Tibial artery (tissue), 4 donors: ENCODE measurements at regions not wholly inside any gene's neighbourhood (a gene's known extent, or its start where the extent isn't known, plus 50 kb on each side); places are given as distances from the start of the nearest gene placed in this dataset.

ENCODE experiments used
- DNase-seq, 2 donors: peaks; one replicate each; pipeline ENCODE4 v3.0.0-alpha.2; 2019
- H3K27ac ChIP-seq, 2 donors: fragments of 200-600 bp; sonication (generic) in 1 of 2; 1 replicate in 1 of 2; 2 replicates in 1 of 2; pipeline ENCODE4 v1.5.1; 2018 to 2019; ENCODE audit warnings: mild to moderate bottlenecking in 1 of 2
- H3K27me3 ChIP-seq, 2 donors: fragments of 200-600 bp; sonication (generic) in 1 of 2; one replicate each; pipeline versions ENCODE4 v1.5.1 to v1.6.0; 2016 to 2019
- H3K36me3 ChIP-seq, 3 donors: fragments of 200-600 bp; sonication (generic) in 2 of 3; one replicate each; pipeline ENCODE4 v1.5.1; 2016 to 2019; ENCODE audit warnings: mild to moderate bottlenecking in 2 of 3
- H3K4me1 ChIP-seq, 4 donors: fragments of 200-600 bp; sonication (generic) in 2 of 4; 1 replicate in 3 of 4; 2 replicates in 1 of 4; pipeline ENCODE4 v1.5.1; 2016 to 2019
- H3K4me3 ChIP-seq, 2 donors: fragments of 200-600 bp; sonication (generic) in 1 of 2; 1 replicate in 1 of 2; 2 replicates in 1 of 2; pipeline ENCODE4 v1.5.1; 2018 to 2019; ENCODE audit warnings: mild to moderate bottlenecking in 2 of 2
- H3K9me3 ChIP-seq, 3 donors: fragments of 200-600 bp; sonication (generic) in 1 of 3; one replicate each; pipeline ENCODE4 v1.5.1; 2016 to 2019
- intact Hi-C: fragments of 100-400 bp; cut with DNase I; formaldehyde crosslinking; loops from one replicate; pipeline ENCODE4 v1.15.0; 2023; ENCODE audit warnings: low total_unique reads
- TF ChIP-seq, protein P1 (sequence below), 2 experiments: fragments of 200-600 bp in 1 of 2; fragments of 450-650 bp in 1 of 2; IDR thresholded peaks; one replicate each; pipeline ENCODE4 v1.5.1; 2017 to 2019; ENCODE audit warnings: antibody characterized with exemption in 2 of 2, mild to moderate bottlenecking in 1 of 2, moderate library complexity in 1 of 2

DNA sequence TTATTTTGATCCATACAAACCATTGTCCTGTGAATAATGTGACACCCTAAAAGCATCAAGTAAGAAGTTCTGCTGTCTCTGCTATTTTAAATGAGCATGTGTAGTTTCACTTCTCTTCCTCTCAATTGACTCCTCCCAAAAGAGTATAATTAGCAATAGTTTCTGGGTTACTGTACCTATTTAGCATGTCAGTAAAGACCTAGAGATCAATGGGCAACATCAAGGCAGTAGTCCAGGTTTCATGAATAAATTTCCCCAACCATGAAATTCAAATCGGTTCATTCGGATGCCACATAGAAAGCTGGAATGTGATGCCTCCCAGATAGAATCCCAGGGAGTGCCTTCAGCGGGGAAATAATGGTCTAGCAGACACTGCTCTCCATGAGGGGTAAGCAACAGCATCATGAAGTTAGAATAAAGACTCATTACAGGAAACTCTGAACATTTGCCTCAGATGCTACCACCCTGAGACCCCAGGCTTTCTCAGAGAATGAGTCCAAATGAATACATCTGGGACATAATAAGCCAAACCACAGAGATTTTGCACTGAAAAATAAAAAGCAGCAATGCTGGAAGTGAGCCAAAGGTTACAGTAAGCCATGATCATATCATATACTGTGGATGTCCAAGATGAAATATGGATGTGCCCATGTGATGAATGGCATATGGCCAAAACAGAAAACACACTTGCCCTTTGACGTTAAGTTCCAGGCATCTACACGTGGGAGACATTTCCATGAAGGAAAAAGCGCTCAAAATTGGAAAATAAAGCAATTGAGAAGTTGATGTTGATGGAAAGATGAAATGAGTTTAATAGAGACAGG lies 1107.0 kb upstream of the SEMA6A start:
- intact Hi-C loops = no loop called here
- no peak for DNase-seq
- no peaks in the 10 kb centered on the region for H3K36me3 ChIP-seq

DNA sequence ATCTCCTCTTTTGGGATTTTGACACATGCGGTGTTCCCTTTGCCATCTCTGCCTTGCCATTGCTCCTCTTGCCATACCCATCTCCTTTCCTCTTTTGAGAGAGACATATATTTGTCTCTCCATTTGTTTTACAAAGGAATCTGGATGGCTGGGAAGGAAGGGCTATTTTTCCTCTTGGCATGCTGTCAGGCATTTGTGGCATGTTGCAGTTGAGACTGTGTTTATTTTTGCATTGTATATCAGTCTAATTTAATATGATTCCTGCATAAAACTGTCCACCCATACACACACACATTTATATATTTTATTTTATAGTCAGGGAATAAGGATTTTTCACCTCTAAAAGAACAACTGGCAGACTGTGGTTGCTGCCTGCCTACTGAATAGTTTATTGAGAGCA lies 1105.8 kb upstream of the SEMA6A start:
- H3K36me3 ChIP-seq = no peaks in the 10 kb centered on the region
- H3K27ac ChIP-seq = no peak overlapping the region
- H3K9me3 ChIP-seq = no peaks in the 10 kb centered on the region
- H3K4me3 ChIP-seq = no peak overlapping the region
- TF ChIP-seq, protein P1, sequence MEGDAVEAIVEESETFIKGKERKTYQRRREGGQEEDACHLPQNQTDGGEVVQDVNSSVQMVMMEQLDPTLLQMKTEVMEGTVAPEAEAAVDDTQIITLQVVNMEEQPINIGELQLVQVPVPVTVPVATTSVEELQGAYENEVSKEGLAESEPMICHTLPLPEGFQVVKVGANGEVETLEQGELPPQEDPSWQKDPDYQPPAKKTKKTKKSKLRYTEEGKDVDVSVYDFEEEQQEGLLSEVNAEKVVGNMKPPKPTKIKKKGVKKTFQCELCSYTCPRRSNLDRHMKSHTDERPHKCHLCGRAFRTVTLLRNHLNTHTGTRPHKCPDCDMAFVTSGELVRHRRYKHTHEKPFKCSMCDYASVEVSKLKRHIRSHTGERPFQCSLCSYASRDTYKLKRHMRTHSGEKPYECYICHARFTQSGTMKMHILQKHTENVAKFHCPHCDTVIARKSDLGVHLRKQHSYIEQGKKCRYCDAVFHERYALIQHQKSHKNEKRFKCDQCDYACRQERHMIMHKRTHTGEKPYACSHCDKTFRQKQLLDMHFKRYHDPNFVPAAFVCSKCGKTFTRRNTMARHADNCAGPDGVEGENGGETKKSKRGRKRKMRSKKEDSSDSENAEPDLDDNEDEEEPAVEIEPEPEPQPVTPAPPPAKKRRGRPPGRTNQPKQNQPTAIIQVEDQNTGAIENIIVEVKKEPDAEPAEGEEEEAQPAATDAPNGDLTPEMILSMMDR (IDR thresholded peaks at IDR 0.05) = no peak
- DNase-seq = no peak
- H3K27me3 ChIP-seq = no peaks in the 10 kb centered on the region
- peaks cover 0 to 4% (median 0%) of the 10 kb centered on the region in 4 donors for H3K4me1 ChIP-seq
- intact Hi-C loops = no loop called here

More for the DNA sequence above, 1107.0 kb upstream of the SEMA6A start:
- H3K27ac ChIP-seq = no peak overlapping the region
- H3K4me1 ChIP-seq = peaks cover 0 to 4% (median 0%) of the 10 kb centered on the region in 4 donors
- no peaks in the 10 kb centered on the region for H3K9me3 ChIP-seq
- TF ChIP-seq, protein P1 (IDR thresholded peaks at IDR 0.05) = no peak
- H3K27me3 ChIP-seq = no peaks in the 10 kb centered on the region
- H3K4me3 ChIP-seq = no peak overlapping the region

DNA sequence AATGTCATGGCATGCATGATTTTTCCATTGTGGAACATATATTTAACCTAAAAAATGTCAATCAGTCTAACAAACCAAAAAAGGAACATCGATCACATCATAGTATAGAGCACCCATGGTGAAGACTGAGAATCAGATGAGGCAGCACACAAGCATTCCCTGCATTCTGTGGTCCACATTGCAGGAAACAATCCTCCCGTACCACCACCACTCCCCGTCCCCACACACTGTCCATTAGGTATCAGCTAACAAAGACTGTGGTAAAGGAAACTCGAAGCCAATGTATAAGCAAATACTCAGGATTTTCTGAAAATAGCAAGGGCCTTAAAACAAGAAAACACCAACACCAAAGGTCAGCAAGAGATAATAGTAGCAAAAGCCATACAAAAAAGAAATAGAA lies 1104.4 kb upstream of the SEMA6A start:
- no peak overlapping the region for H3K27ac ChIP-seq

DNA sequence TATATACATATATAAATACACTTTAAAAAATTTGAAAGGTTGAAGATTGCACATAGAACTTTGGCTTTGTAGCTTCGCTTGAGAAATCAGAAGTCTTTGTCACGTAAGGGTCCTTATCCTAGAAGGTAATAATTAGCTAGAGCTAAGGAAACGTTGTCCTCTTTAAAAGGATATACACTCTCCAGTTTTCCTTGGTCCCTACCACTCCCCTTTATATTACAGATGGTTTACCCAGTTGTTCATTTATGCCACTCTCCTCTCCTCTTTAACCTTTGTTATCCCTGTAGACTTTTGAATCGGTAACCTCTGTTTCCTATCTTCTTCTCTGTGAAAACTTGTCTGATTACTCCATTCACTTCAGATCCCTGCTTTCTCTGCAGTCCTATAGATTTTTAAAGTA lies 1101.0 kb upstream of the SEMA6A start:
- Histone ChIP-seq H3K4me1 (peaks cover 0 to 4% (median 0%) of the 10 kb centered on the region in 4 donors), H3K36me3 (no peaks in the 10 kb centered on the region), H3K4me3 (no peak overlapping the region), H3K9me3 (no peaks in the 10 kb centered on the region), H3K27ac (no peak overlapping the region), H3K27me3 (no peaks in the 10 kb centered on the region)
- DNase-seq = no peak
- intact Hi-C loops = no loop called here
- TF ChIP-seq, protein P1 (IDR thresholded peaks at IDR 0.05) = no peak

More for the DNA sequence above, 1104.4 kb upstream of the SEMA6A start:
- no peaks in the 10 kb centered on the region for H3K36me3 ChIP-seq
- TF ChIP-seq, protein P1 (IDR thresholded peaks at IDR 0.05) = no peak
- H3K4me3 ChIP-seq = no peak overlapping the region
- no peaks in the 10 kb centered on the region for H3K27me3 ChIP-seq
- H3K9me3 ChIP-seq = no peaks in the 10 kb centered on the region
- peaks cover 0 to 4% (median 0%) of the 10 kb centered on the region in 4 donors for H3K4me1 ChIP-seq
- intact Hi-C loops = no loop called here
- DNase-seq = no peak

DNA sequence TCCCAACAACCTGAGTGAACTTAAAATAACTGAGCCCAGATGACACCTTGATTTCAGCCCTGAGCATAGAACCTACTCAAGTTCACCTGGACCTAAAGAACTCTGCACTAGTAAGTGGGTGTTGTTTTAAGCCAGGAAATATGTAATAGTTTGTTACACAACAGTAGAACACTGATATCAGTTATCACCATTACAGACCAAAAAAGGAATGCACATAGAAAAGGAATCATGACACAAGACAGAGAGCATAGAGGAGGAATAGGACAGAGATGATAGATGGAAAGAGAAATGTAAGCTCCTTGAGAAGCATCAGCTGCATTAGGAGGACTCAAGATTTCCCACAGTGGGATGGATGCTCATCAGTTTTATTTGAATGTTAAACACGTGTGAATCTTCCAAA lies 1096.9 kb upstream of the SEMA6A start:
- H3K27me3 ChIP-seq = no peaks in the 10 kb centered on the region
- no peak overlapping the region for H3K27ac ChIP-seq
- H3K9me3 ChIP-seq = no peaks in the 10 kb centered on the region
- intact Hi-C loops = no loop called here
- no peaks in the 10 kb centered on the region for H3K36me3 ChIP-seq
- TF ChIP-seq, protein P1 (IDR thresholded peaks at IDR 0.05) = no peak
- no peaks in the 10 kb centered on the region for H3K4me1 ChIP-seq
- no peak for DNase-seq
- no peak overlapping the region for H3K4me3 ChIP-seq
